ENCODE measurements at regions not wholly inside any gene's neighbourhood (a gene's known extent, or its start where the extent isn't known, plus 50 kb on each side); places are given as distances from the start of the nearest gene placed in this dataset.

DNA sequence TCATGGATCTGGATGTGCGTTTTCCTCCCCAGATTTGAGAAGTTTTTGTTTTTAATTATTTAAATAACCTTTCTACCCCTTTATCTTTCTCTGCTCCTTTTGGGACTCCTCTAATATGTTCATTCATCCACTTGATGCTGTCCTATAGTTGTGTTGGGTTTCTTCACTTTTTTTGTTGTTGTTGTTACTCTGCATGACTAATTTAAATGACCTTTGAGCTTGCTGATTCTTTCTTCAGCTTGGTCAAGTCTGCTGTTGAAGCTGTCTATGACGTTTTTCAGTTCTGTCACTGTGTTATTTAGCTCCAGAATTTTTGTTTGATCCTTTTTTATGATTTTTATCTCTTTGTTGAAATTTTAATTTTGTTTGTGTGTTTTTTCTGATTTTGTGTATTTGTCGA, 463.6 kb upstream of the ALCAM start:
- Histone ChIP-seq H3K27me3 (ENCODE audit: control insufficient read depth, insufficient read depth, low read length) (no peaks in the 10 kb centered on the region), H3K9me3 (ENCODE audit: control insufficient read depth, low read depth, low read length) (peaks cover 18% of the 10 kb centered on the region), H3K27ac (ENCODE audit: low read length) (no peak overlapping the region), H3K36me3 (ENCODE audit: control insufficient read depth, insufficient read depth, low read length) (no peaks in the 10 kb centered on the region), H3K4me3 (ENCODE audit: low read length) (no peak overlapping the region), H3K4me1 (ENCODE audit: control insufficient read depth, insufficient read depth, low read length) (no peaks in the 10 kb centered on the region)
- 75% methylated on average over 1 of the region's 3 CpGs for WGBS (ENCODE audit: insufficient coverage, low lambda C conversion rate)
- DNase-seq: no peak

DNA sequence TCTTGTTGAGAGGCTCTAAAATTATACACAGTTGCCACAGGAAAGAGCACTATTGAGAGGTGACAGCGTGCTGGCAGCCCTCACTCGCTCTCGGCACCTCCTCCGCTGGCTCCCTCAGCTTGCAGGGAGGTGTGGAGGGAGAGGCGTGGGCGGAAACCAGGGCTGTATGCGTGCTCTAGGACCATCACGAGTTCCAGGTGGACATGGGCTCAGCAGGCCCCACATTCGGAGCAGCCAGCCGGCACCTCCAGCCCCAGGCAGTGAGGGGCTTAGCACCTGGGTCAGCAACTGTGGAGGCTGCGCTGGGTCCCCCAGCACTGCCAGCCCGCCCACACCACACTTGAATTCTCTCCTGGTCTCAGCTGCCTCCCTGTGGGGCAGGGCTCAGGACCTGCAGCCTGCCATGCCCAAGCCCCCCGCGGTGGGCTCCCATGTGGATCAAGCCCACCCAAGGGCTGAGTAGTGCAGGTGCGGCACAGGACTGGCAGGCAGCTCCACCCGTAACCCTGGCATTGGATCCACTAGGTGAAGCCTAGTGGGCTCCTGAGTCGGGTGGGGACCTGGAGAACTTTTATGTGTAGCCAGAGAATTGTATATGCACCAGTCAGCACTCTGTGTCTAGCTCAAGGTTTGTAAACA, 460.6 kb upstream of the ALCAM start:
- no peaks in the 10 kb centered on the region for H3K36me3 ChIP-seq (ENCODE audit: control insufficient read depth, insufficient read depth, low read length)
- no peak for DNase-seq
- no CpG with 5 or more reads among the region's 17 CpGs for WGBS (ENCODE audit: insufficient coverage, low lambda C conversion rate)
- H3K27me3 ChIP-seq (ENCODE audit: control insufficient read depth, insufficient read depth, low read length): no peaks in the 10 kb centered on the region
- peaks cover 18% of the 10 kb centered on the region for H3K9me3 ChIP-seq (ENCODE audit: control insufficient read depth, low read depth, low read length)
- H3K27ac ChIP-seq (ENCODE audit: low read length): no peak overlapping the region
- H3K4me3 ChIP-seq (ENCODE audit: low read length): no peak overlapping the region
- no peaks in the 10 kb centered on the region for H3K4me1 ChIP-seq (ENCODE audit: control insufficient read depth, insufficient read depth, low read length)

DNA sequence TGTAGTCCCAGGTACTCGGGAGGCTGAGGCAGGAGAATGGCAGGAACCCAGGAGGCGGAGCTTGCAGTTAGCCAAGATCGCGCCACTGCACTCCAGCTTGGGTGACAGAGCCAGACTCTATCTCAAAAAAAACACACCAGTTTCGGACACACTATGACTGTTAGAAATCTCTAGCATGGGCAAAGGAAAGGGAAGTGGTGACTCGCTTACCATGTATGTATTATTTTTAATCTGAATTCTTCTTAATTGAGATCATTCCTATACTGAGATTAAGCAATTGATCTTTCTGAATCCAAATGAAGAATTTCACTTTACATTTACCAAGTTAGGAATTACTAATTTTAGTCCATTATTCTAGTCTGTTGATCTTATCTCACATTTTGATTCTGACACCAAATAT, 459.2 kb upstream of the ALCAM start:
- H3K9me3 ChIP-seq (ENCODE audit: control insufficient read depth, low read depth, low read length): peaks cover 18% of the 10 kb centered on the region
- no peak overlapping the region for H3K4me3 ChIP-seq (ENCODE audit: low read length)
- 100% methylated on average over 1 of the region's 6 CpGs for WGBS (ENCODE audit: insufficient coverage, low lambda C conversion rate)
- DNase-seq: no peak
- no peaks in the 10 kb centered on the region for H3K27me3 ChIP-seq (ENCODE audit: control insufficient read depth, insufficient read depth, low read length)
- H3K4me1 ChIP-seq (ENCODE audit: control insufficient read depth, insufficient read depth, low read length): no peaks in the 10 kb centered on the region
- no peak overlapping the region for H3K27ac ChIP-seq (ENCODE audit: low read length)
- H3K36me3 ChIP-seq (ENCODE audit: control insufficient read depth, insufficient read depth, low read length): no peaks in the 10 kb centered on the region

DNA sequence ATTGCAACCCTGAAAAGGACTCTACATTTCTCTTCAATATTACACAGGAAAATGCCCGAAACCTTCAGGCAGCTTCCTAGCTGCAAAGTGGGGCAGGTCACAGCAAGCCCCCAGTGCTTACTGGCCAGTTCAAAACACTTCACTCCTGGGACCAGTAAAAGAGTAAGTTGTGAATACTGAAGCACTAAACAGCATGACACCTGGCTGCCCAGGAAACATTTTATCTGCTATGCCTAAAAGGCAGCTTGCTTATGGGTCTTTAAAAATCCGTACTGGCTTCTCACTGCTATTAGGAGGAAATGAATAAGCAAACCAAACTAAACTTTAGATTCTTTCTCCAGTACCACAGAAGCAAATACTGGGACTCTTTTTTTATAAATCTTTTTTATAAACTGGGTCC, 457.9 kb upstream of the ALCAM start:
- Histone ChIP-seq H3K4me1 (ENCODE audit: control insufficient read depth, insufficient read depth, low read length) (no peaks in the 10 kb centered on the region), H3K27ac (ENCODE audit: low read length) (no peak overlapping the region), H3K4me3 (ENCODE audit: low read length) (no peak overlapping the region), H3K9me3 (ENCODE audit: control insufficient read depth, low read depth, low read length) (peaks cover 13% of the 10 kb centered on the region), H3K27me3 (ENCODE audit: control insufficient read depth, insufficient read depth, low read length) (no peaks in the 10 kb centered on the region), H3K36me3 (ENCODE audit: control insufficient read depth, insufficient read depth, low read length) (no peaks in the 10 kb centered on the region)
- no peak for DNase-seq
- WGBS (ENCODE audit: insufficient coverage, low lambda C conversion rate): no CpG with 5 or more reads among the region's 2 CpGs

DNA sequence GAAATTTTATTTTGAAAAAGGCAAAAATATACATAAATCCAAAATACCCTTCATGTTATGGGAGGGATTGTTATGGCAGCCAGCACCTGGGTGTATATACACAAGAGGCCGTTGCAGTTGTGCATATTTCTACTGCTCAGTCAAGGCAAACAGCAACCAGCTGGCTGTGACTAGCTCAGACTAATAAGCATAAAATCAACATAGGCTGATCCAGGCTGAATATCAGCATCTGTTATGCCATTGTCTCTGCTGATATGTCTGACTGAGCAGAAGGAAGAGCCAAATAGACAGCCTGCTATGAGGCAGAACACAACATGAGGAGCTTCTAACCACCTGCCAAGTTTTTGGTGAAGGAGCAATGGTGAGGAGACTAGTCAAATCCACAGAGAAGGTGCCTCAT, 457.5 kb upstream of the ALCAM start:
- no peak overlapping the region for H3K27ac ChIP-seq (ENCODE audit: low read length)
- H3K4me1 ChIP-seq (ENCODE audit: control insufficient read depth, insufficient read depth, low read length): no peaks in the 10 kb centered on the region
- WGBS (ENCODE audit: insufficient coverage, low lambda C conversion rate): no CpG with 5 or more reads among the region's 1 CpG
- H3K27me3 ChIP-seq (ENCODE audit: control insufficient read depth, insufficient read depth, low read length): no peaks in the 10 kb centered on the region
- H3K4me3 ChIP-seq (ENCODE audit: low read length): no peak overlapping the region
- H3K9me3 ChIP-seq (ENCODE audit: control insufficient read depth, low read depth, low read length): peaks cover 8% of the 10 kb centered on the region
- peak in 1 of 2 donors; percentile 1 for DNase-seq
- no peaks in the 10 kb centered on the region for H3K36me3 ChIP-seq (ENCODE audit: control insufficient read depth, insufficient read depth, low read length)

DNA sequence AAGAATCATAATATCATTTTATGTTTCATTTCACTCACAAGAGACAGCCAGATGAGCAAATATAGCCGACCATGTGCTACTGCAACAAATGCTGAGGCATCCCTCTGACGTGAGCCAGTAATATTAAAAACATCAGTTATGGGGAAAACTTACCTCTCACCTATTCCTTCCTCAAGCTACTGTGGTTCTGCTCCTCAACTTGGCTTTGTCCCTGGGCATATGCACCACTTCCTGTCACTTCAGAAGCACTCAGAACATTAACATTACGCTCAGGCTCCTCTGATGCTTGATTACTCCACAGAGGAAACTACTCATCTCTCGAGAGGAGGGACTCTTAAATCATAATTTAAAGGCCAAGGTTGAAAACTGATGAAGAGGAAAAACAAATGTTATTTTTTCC, 457.0 kb upstream of the ALCAM start:
- no CpG with 5 or more reads among the region's 4 CpGs for whole genome bisulfite sequencing (ENCODE audit: insufficient coverage, low lambda C conversion rate)
- Histone ChIP-seq H3K27ac (ENCODE audit: low read length) (no peak overlapping the region), H3K4me1 (ENCODE audit: control insufficient read depth, insufficient read depth, low read length) (no peaks in the 10 kb centered on the region), H3K36me3 (ENCODE audit: control insufficient read depth, insufficient read depth, low read length) (no peaks in the 10 kb centered on the region), H3K9me3 (ENCODE audit: control insufficient read depth, low read depth, low read length) (peaks cover 7% of the 10 kb centered on the region), H3K4me3 (ENCODE audit: low read length) (no peak overlapping the region), H3K27me3 (ENCODE audit: control insufficient read depth, insufficient read depth, low read length) (no peaks in the 10 kb centered on the region)
- DNase-seq: no peak

DNA sequence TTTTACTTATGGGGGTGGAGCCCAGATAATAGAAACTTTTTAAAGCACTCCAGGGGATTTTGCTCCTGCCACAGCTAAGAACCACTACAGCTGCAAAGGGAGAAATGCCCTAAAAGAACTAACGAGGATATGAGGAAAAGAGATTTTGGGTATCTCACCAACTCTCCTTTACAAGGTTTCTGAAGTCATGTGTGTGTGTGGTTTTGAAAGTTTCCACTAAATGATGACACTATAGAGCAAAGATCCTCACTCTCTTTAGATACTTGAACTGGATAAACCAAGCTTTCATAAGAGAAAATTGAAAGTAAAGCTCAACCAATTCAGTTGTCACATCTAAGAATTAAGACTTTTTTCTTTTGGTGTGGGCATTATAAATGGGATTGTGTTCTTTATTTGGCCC, 455.3 kb upstream of the ALCAM start:
- Histone ChIP-seq H3K27ac (ENCODE audit: low read length) (no peak overlapping the region), H3K27me3 (ENCODE audit: control insufficient read depth, insufficient read depth, low read length) (no peaks in the 10 kb centered on the region), H3K4me1 (ENCODE audit: control insufficient read depth, insufficient read depth, low read length) (no peaks in the 10 kb centered on the region), H3K36me3 (ENCODE audit: control insufficient read depth, insufficient read depth, low read length) (no peaks in the 10 kb centered on the region), H3K4me3 (ENCODE audit: low read length) (no peak overlapping the region), H3K9me3 (ENCODE audit: control insufficient read depth, low read depth, low read length) (peaks cover under 1% of the 10 kb centered on the region)
- WGBS (ENCODE audit: insufficient coverage, low lambda C conversion rate): no CpG with 5 or more reads among the region's 1 CpG
- no peak for DNase-seq

DNA sequence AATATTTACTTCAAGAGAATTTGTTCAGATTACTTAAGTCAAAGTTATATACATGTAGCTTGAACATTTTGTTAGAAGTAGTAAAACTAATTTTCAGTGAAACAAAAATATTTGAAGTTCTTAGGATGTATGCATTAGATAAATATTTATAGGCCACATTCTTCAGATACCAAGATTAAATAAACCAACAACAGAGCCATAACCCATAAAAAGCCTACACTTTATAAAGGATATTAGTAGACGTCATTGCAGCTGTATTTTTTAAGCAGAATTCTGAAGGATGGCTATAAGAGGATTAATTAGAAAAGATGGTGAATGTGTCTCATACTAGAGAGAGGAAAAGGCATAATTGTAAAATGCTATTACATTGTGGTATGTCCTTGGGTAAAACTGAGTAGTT, 449.7 kb upstream of the ALCAM start:
- Histone ChIP-seq H3K27me3 (ENCODE audit: control insufficient read depth, insufficient read depth, low read length) (no peaks in the 10 kb centered on the region), H3K9me3 (ENCODE audit: control insufficient read depth, low read depth, low read length) (no peaks in the 10 kb centered on the region), H3K4me1 (ENCODE audit: control insufficient read depth, insufficient read depth, low read length) (no peaks in the 10 kb centered on the region), H3K4me3 (ENCODE audit: low read length) (no peak overlapping the region), H3K27ac (ENCODE audit: low read length) (no peak overlapping the region), H3K36me3 (ENCODE audit: control insufficient read depth, insufficient read depth, low read length) (no peaks in the 10 kb centered on the region)
- DNase-seq: no peak
- 33% methylated on average over 1 of the region's 1 CpG for WGBS (ENCODE audit: insufficient coverage, low lambda C conversion rate)

DNA sequence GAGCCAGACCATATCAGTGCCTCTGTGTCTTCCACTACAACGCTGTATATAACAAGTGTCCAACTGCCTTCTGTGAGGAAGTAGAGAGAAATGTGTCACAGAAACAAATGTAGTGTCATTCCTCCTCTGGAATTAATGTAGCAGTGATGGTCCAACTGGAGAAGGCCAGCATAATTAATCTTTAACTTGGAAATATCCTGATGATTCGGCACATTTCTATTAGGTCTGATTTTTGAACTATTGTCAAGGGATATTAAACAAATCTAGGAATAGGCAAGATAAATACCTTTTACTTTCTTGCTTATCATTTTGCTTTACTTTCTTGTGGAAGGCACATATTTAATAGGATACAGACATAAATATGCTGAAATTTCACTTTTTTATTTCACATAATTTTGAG, 446.2 kb upstream of the ALCAM start:
- Histone ChIP-seq H3K36me3 (ENCODE audit: control insufficient read depth, insufficient read depth, low read length) (no peaks in the 10 kb centered on the region), H3K4me3 (ENCODE audit: low read length) (no peak overlapping the region), H3K27ac (ENCODE audit: low read length) (no peak overlapping the region), H3K9me3 (ENCODE audit: control insufficient read depth, low read depth, low read length) (no peaks in the 10 kb centered on the region), H3K4me1 (ENCODE audit: control insufficient read depth, insufficient read depth, low read length) (no peaks in the 10 kb centered on the region), H3K27me3 (ENCODE audit: control insufficient read depth, insufficient read depth, low read length) (no peaks in the 10 kb centered on the region)
- no peak for DNase-seq
- no CpG with 5 or more reads among the region's 2 CpGs for whole genome bisulfite sequencing (ENCODE audit: insufficient coverage, low lambda C conversion rate)

DNA sequence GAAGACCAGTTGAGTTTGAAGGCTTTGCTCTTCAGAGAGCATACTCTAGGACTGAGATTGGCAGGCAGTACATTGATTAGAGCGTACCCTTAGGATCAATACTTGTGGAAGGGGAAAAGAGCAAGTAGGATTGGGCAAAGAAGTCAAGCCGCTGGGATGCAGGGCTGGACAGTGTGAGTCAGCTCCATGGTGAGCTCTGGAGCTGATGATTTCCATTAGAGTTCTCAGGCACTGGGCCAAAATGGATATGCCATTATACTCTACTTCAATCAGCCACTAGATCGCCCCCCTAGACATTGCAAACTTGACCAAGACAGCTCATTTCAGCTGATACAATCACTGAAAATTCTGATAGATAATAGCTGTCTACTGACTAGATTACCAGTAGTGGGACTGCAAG, 432.7 kb upstream of the ALCAM start:
- H3K4me1 ChIP-seq (ENCODE audit: control insufficient read depth, insufficient read depth, low read length): no peaks in the 10 kb centered on the region
- H3K9me3 ChIP-seq (ENCODE audit: control insufficient read depth, low read depth, low read length): no peaks in the 10 kb centered on the region
- H3K36me3 ChIP-seq (ENCODE audit: control insufficient read depth, insufficient read depth, low read length): no peaks in the 10 kb centered on the region
- DNase-seq: no peak
- H3K27ac ChIP-seq (ENCODE audit: low read length): no peak overlapping the region
- H3K27me3 ChIP-seq (ENCODE audit: control insufficient read depth, insufficient read depth, low read length): no peaks in the 10 kb centered on the region
- no peak overlapping the region for H3K4me3 ChIP-seq (ENCODE audit: low read length)
- WGBS (ENCODE audit: insufficient coverage, low lambda C conversion rate): no CpG with 5 or more reads among the region's 3 CpGs

DNA sequence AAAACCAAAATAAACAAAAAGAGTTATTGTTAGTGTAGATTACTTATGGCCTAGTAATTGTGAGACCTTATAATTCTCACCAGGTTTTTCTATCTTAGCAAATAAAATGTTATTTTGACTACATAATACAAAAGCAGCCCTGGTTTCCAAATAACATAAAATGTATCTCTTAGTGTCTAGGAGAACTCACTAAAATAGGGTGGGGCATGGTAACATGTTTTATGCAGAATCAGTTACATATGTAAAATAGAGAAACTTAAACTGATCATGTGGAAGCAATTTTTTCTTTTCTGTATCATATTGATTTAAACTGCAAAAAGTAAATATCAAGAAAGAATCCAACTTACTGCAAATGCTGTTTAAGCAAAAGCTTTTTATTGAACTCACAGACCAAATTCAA, 431.1 kb upstream of the ALCAM start:
- Histone ChIP-seq H3K27me3 (ENCODE audit: control insufficient read depth, insufficient read depth, low read length) (no peaks in the 10 kb centered on the region), H3K9me3 (ENCODE audit: control insufficient read depth, low read depth, low read length) (no peaks in the 10 kb centered on the region), H3K27ac (ENCODE audit: low read length) (no peak overlapping the region), H3K36me3 (ENCODE audit: control insufficient read depth, insufficient read depth, low read length) (no peaks in the 10 kb centered on the region), H3K4me3 (ENCODE audit: low read length) (no peak overlapping the region), H3K4me1 (ENCODE audit: control insufficient read depth, insufficient read depth, low read length) (no peaks in the 10 kb centered on the region)
- no peak for DNase-seq
